ENCODE measurements at regions not wholly inside any gene's neighbourhood (a gene's known extent, or its start where the extent isn't known, plus 50 kb on each side); places are given as distances from the start of the nearest gene placed in this dataset.

GRCh38 chr16:87213536-87213935, 103.7 kb downstream of the C16orf95 start:
- TF ChIP-seq POLR2A (IDR thresholded peaks at IDR 0.05) (no peak), CTCF (IDR thresholded peaks at IDR 0.05) (no peak), POLR2AphosphoS5 (IDR thresholded peaks at IDR 0.05) (no peak)
